ENCODE measurements at regions not wholly inside any gene's neighbourhood (a gene's known extent, or its start where the extent isn't known, plus 50 kb on each side); places are given as distances from the start of the nearest gene placed in this dataset.

DNA sequence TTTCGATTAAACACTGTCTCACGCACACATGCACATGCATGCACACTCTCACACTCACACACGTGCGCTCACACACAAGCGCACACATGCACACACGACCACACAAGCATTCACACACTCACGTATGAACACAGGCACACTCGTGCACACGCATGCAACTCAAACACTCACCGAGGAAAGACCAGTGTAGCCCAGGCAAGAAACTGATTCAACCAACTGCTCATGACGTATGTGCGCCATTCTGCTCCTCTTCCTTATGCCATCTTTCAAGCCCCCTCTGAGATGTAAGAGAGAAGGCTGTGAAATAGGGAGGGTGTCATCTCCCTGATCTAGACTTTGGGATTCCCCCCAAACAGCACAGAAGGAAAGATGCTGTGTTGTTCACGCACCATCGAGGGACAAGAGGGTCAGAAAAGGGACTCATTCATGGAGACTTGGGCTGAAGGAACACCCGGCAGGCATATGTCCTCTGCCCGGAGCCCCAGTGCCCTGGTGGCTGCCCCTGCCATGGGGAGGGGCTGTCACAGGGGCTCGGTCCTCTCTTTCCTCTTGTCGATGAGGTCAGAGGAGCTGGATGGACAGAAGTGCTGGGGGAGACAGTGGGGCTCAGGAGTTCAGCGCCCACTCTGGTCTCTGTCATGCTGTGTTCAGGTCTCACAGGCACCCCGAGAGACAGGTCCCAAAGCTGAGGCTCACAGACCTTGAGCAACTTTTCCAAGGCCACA, 130.1 kb upstream of the SHH start:
- TF ChIP-seq, protein P1, sequence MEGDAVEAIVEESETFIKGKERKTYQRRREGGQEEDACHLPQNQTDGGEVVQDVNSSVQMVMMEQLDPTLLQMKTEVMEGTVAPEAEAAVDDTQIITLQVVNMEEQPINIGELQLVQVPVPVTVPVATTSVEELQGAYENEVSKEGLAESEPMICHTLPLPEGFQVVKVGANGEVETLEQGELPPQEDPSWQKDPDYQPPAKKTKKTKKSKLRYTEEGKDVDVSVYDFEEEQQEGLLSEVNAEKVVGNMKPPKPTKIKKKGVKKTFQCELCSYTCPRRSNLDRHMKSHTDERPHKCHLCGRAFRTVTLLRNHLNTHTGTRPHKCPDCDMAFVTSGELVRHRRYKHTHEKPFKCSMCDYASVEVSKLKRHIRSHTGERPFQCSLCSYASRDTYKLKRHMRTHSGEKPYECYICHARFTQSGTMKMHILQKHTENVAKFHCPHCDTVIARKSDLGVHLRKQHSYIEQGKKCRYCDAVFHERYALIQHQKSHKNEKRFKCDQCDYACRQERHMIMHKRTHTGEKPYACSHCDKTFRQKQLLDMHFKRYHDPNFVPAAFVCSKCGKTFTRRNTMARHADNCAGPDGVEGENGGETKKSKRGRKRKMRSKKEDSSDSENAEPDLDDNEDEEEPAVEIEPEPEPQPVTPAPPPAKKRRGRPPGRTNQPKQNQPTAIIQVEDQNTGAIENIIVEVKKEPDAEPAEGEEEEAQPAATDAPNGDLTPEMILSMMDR (IDR thresholded peaks at IDR 0.05 in 4 of 5, conservative IDR thresholded peaks at IDR 0.05 in 1 of 5), result no peak
- TF ChIP-seq POLR2A (IDR thresholded peaks at IDR 0.05), result no peak

All from gastrocnemius medialis (tissue), 4 donors.